GM19397 (cell line): ENCODE measurements at regions not wholly inside any gene's neighbourhood (a gene's known extent, or its start where the extent isn't known, plus 50 kb on each side); places are given as distances from the start of the nearest gene placed in this dataset.
"Not testable (repeated sequence)": the region's sequence is repeated elsewhere in the genome, so short reads cannot be mapped to it uniquely, and the experiment has no call there.

ENCODE experiments used
- ATAC-seq: cut with Tn5 transposase; IDR thresholded peaks from one replicate; pipeline ENCODE4 v1.9.1; 2021; ENCODE audit warnings: mild to moderate bottlenecking, moderate library complexity; ENCODE audit not compliant: unreplicated experiment

DNA sequence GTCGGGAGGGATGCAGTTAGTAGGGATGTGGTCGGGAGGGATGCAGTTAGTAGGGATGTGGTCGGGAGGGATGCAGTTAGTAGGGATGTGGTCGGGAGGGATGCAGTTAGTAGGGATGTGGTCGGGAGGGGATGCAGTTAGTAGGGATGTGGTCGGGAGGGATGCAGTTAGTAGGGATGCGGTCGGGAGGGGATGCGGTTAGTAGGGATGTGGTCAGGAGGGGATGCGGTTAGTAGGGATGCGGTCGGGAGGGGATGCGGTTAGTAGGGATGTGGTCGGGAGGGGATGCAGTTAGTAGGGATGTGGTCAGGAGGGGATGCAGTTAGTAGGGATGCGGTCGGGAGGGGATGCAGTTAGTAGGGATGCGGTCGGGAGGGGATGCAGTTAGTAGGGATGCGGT lies 96.2 kb downstream of the BDH1 start:
- not testable (repeated sequence) for ATAC-seq

DNA sequence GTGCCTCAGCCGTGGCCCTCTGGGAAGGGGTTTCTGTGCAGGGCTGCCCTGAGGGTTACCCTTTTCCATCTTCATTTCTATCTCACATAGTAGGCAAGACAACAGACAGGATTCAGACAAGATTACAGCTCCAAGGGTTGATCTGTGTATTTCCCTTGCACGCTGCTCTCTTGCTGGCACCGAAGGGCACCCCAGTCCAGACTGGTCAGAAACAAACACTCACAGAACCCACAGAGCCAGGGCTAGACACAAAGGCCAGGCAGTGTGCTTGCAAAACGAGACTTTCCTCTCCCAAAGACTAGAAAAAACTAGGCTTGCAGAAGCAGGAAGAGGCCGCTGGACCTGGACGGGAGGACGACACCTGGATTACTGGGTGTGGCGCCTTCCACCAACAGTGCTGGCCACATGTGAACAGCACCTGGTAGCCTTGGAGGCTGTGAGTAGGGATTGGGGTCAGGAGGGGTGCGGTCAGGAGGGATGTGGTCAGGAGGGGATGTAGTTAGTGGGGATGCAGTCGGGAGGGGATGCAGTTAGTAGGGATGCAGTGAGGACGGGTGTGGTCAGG lies 96.8 kb downstream of the BDH1 start:
- no peak for ATAC-seq

DNA sequence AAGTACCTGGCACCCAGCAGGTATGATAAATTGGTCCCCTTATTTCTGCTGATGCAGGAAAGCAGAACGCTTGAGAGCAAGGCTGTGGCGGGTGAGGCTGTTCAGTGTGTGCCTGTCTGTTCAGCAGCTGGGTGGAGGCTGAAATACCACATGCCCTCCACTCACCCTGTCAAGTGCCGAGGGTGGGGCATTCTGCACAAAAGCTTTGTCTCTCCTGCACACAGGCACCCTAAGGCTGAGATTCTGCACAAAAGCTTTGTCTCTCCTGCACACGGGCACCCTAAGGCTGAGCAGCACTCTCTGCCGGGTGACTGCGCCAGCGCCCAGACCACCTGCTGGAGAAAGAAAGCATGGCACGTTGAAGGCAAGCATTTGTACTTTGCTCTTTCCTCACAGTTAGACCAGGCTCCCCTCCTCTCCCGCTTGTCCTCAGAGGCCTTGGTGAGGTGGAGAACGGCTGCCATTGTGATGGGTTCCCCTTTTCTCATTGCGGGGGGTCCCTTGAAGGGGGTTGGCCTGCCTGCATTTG lies 97.5 kb downstream of the BDH1 start:
- ATAC-seq, result no peak

DNA sequence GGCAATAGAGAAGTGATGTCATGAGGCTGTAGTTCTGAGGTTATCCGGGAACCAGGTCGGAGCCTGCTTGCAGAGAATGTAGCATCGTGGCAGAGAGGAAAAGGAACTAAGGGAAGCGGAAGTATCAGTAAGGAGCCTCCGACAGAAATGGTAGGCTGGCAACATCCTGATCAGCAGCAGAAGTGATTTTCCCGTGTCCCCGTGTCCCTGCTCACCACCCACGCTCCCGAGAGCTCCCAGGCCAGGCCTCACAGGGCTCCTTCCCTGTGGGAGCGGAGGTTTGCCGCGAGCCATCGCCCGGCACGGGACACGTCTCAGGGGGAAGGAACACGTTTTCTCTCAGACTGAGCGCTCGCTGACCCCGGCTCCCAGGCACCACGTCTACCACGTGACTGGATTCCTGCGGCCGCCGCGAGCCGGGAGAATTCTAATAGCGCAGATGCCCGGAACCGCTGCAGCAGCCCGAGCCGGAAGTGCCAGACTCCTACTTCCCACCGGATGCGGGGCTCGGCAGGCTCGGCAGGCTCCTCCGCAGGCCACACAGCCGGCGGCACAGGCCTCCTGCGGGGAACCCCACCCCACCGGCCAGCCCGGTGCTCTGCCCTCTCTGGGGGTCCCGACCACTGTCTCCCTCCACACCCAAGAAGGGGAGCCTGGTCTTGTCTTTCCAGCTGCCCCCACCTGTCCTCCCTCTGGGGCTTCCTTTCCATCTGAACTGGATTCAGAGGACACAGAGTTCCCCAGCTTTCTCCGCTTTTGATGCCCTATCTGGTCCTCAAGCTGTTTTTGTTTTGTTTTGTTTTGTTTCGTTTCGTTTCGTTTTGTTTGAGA lies 99.3 kb downstream of the BDH1 start:
- peak; percentile 67 for ATAC-seq

DNA sequence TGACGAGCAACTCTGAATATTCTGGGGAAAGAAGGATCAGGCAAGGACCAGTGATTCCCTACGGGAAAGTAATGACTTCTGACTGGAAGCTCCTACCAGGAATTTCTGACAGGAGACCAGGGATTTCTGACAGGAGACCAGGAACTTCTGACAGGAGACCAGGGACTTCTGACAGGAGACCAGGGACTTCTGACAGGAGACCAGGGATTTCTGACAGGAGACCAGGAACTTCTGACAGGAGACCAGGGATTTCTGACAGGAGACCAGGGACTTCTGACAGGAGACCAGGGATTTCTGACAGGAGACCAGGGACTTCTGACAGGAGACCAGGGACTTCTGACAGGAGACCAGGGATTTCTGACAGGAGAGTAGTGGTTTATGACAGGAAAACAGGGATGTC lies 100.9 kb downstream of the BDH1 start:
- not testable (repeated sequence) for ATAC-seq

DNA sequence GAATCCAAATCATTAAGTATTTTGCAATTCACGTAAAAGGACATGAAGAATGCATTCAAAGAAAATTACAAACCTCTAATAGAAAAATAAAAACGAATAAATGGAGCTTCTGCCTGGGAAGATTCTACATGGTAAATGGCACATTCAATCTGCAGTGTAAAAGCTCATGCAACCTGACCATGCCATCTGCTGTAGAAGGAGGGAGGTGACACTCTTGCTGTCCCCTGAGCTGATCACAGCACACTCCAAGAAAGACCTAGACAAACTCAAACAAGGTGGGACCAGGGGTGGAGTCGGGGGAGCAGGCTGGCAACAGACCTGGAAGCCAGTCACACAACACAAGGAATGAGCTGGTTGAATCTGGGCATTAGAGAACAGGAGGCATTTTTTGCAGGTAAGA lies 101.8 kb downstream of the BDH1 start:
- ATAC-seq, result no peak

DNA sequence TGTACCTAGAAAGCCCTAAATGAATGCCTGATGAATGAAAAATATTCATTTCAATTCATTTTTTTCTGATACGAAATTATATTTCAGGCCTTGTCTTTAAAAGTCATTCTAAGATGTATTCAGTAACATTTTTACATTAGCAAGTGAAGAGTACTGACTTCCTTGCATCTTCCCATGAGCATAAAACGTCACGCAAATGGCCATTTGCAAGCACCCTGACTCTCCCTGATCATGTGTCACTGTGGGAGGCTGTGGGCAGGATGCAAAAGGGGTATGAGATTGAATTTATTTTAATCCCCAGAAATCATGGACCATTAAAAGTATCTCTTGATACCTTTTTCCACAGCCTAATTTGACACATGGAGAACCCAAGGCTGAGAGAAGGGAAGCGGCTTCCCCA lies 105.0 kb downstream of the BDH1 start:
- no peak for ATAC-seq

DNA sequence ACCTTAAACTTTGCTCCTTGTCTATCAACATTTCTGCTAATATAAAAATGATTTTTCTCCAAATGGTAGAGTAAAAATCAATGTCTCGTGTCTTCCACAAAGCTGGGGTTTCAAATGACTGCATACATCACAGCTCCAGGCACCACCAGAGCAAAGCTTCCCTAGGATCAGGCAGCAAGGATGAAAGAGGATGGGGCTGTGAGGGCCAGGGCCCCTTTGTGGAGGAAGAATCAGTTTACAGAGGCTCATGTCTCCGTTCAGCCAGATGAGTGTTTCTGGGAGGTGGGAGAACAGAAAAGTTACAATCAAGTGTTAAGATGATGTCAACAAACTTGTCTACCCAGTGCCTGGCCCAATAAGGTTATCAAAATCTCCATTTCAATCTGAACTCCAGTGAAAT lies 105.5 kb downstream of the BDH1 start:
- ATAC-seq, result no peak

DNA sequence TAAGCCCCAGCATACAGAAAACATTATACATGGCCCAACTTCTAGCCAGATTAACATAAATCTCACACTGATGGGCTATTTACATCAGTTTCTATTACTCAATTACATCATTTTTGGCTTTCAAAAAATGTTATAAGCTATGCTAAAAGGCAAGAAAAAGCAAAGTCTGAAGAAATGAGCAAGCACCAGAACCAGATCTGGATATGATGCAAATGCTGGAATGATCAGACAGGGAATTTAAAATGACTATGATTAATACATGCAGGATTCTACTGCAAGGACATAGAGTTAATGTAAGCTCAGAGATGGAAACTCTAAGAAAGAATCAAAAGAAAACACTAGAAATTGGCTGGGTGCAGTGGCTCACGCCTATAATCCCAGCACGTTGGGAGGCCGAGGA lies 106.6 kb downstream of the BDH1 start:
- not testable (repeated sequence) for ATAC-seq

DNA sequence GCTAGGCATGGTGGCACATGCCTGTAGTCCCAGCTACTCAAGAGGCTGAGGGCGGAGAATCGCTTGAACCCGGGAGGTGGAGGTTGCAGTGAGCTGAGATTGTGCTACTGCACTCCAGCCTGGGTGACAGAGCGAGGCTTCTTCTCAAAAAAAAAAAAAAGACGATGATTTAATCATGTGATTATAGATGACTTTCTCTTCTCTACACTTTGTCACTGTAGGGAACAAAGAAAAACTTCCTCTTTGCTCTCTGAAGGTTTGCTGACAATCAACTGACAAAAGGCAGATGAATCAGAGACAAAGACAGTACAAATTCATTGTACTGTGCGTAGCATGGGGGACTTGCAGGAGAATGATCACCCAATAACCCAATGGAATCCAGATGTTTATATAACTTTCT lies 108.0 kb downstream of the BDH1 start:
- ATAC-seq, result not testable (repeated sequence)

DNA sequence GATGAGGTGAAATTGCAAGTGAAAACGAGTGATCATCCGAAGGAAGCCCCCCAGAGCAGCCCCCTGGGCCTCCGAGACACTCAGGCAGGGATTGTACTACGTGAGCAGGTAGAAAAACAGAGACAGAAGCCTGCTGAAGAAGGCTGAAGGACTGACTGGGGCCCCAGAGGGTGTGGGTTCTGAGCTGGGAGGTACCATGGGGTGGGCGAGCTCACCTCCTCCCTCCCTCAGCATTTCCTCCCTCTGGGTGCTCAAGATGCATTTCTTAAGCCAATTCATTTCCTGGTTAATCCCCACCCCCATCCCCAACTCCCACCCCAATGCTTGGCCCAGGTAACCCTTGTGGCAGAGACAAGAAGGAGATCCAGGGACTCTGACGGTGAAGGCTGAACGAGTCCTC lies 108.7 kb downstream of the BDH1 start:
- no peak for ATAC-seq

DNA sequence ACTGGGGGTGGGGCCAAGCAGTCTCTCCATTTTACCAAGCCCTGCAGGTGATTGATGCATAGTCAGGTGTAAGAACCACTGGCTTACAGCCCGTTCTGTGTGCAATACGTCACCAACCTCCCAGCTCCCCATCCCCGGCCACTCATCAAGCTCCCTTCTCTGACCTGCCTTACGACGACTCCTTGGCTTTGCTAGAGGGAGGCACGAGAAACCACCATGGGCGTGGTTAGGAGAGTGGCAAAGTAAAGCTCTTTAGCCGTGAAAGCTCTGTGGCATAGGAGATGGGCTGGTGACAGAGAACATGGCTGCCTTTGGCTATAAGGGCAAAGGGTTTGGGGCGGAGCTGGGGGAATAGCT lies 109.1 kb downstream of the BDH1 start:
- no peak for ATAC-seq

DNA sequence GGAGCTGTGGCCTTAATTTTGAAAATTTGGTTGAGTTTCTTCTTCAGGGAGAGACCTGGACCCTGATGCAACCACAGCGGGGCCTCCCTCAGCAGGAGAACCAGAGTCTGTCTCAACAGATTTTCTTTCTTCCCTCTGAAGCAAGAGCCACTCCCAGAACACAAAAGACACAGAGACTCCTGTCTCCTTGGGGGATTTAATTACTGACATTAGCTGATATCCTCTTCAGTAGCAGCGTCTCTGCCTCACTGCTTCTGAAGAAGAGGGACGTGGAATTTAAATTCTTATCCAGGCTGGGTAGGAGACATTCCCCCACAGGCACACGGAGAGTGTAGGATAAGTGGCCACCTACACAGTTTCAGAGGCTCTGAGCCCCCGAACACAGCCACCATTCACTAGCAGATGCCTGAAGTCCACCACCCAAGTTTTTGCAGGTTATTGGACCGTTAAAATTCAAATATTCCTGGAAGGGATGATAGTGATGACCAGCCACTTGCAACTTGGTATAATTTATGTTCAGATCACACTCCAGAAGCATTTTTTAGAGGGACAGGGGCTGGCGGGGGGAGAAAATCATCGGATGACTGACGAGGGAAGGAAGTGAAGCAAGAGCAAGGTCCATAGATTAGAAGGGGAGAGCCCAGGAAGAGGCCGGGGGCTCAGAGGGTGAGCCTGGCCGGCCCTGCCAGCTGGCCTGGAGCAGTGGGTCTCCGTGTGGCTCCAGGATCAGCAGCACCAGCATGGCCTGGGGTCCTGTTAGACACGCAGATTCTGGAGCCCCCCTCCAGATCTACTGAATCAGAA lies 109.7 kb downstream of the BDH1 start:
- no peak for ATAC-seq

DNA sequence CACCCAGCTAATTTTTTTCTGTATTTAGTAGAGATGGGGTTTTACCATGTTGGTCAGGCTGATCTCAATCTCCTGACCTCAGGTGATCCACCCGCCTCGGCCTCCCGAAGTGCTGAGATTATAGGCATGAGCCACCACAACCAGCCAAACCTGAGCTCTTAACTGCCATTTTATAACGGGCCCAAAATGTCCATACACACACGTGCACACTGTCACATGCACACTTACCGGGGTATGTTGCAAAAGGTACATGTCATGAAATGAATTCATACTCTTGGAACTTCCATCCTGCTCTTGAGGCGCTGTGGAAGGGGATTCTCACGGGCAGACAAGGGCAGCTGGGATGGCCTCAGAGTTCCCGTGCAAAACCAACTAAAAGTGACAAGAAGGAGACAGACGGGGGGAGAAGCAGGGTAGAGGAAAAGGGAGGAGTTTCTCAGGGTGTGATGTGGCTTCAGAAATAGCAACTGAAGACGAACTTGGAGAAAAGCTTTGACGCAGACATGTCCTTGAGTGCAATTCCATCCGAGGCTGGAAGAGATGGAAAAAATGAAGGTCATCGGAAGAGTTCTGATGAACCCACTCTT lies 110.9 kb downstream of the BDH1 start:
- no peak for ATAC-seq

DNA sequence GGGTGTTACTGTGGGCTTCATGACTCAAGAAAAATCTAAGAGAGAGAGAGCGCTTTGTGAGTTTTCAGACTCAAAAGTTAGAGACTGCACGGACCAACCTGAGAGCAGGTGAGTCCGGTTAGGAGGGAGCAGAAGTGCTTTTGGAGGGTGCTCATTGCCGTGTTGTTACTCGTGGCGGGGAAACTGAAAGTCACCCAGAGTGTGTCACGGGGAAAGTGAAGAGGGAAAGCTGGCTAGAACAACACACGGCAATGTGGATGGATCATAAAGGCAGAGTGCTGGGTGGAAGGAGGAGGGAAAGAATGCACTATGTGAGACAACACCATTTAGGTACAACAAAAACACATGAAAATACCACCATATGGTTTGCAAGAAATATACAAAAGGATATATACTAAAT lies 112.3 kb downstream of the BDH1 start:
- no peak for ATAC-seq

DNA sequence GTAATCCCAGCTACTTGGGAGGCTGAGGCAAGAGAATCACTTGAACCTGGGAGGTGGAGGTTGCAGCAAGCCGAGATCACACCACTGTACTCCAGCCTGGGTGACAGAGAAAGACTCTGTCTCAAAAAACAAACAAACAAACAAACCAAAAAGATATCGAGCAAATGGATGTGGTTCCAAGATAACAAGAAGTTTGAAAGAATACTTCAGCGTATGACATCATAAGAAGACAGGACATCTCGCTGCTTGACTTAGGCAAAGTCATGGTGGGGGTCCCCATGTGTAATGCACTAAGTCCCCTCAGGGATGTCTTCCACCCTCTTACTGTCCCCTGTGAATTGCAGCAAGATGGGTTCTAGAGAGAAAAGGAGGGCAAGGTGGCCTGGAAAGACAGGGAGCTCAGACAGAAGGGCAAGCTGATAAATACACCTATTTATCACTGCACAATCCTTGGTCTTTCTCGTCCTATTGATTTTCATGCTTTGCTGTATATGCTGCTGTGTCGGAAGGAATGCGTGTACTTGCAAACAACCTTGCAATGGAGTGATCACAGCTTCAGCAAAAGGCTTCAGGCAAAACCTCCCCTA lies 115.0 kb downstream of the BDH1 start:
- no peak for ATAC-seq

DNA sequence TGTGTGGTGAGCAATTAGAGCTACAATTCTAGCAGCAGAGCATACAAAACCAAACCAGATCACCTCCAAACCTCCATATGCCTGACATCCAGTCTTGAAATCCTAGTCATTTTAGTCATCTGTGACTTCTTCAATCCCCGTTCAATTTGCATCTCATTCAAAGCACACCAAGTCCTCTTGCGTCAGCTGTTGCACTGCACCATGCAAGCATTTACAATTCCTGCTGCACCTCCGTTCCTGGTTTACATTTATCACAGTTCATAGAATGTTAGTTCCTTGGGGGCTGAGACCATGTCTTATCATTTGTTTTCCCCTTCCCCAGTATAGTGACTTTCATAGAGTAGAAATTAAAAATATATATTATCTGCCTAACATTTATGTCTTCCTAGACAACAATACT lies 116.9 kb downstream of the BDH1 start:
- no peak for ATAC-seq

DNA sequence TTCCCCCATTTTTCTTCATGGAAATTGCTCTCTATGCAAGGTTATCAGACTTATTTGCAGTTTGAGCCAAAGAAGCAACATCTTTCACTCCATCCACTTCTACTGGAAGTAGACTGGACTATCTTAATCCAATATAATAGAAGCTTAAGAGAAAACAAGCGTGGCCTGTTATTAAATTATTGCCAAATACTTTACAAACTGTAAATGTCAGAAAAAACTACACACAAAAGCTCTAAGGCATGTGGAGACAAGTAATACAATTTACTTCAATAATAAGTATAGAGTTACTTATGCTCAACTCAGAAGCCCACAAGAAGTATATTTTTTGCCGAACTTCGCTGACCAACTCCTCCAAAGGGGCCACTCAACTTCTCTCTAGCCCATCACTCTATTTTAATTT lies 120.3 kb downstream of the BDH1 start:
- no peak for ATAC-seq

DNA sequence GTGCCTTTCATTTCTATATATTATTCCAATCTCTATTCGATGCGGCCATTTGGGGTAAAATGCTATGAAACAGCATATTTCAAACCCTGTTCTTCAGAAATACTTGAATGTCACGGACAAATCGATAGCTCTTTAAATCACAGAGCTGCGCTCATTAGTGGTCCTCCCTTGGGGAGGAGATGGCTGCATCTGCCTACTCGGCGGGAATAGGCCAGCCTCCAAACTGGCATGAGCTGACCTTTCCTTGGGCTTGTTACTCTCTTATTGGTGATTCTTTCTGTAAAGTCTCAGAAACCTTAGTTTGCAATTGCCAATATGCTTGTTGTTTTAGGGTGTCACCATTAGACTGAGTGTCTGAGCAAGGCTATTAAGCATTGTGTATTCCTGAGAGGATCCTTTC lies 120.9 kb downstream of the BDH1 start:
- ATAC-seq, result no peak

DNA sequence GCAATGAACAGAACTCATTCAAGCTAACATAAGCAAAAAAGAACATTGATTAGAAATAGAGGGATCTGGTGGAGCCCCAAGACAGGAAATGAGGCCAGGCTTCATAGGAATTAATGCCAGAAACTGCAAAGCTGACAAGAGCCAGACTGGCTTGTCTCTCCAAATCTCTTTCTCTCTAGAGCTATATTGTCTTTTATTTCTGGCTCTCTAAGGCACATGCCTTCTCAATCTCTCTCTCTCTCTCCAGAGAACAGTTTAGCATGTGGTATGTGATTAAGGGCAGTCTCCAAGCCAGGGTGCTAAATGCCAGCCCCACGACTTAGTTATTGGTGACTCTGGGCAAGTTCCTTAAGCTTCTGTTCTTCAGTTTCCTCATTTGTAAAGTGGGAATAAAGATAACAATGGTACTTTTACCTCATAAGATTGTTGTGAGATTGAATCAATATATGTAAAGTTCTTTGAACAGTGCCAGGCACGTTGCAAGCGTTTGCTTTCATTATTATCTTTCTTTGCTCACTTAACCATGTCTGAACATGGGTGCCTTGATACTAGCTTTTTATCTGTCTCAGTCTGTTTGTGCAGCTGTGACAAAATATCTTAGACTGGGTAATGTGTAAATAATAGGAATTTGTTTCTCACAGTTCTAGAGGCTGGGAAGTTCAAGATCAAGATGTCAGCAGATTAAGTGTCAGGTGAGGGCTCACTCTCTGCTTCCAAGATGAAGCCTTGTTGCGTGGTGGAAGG lies 123.2 kb downstream of the BDH1 start:
- no peak for ATAC-seq
